Fibroblast of the aortic adventitia (primary cell): ENCODE measurements at regions not wholly inside any gene's neighbourhood (a gene's known extent, or its start where the extent isn't known, plus 50 kb on each side); places are given as distances from the start of the nearest gene placed in this dataset.

ENCODE experiments used
- DNase-seq: peaks from one replicate; pipeline ENCODE4 v3.0.0-alpha.2; 2010; ENCODE audit warnings: low read depth
- H3K4me3 ChIP-seq: 2 replicates; pipeline ENCODE4 v1.5.1; 2011; ENCODE audit warnings: low read depth, mild to moderate bottlenecking, control low read depth, low read length, moderate library complexity
- CTCF ChIP-seq: IDR thresholded peaks from 2 replicates; pipeline ENCODE4 v1.5.1; 2011; ENCODE audit warnings: mild to moderate bottlenecking, low read length, control low read depth, inconsistent platforms; ENCODE audit not compliant: insufficient read depth

- H3K4me3 ChIP-seq: no peak overlapping the region
- no peak for TF ChIP-seq CTCF
- DNase-seq: no peak
Measured at GRCh38 chr5:96157077-96157780, 195.6 kb upstream of the ELL2 start.

GRCh38 chr5:96155147-96155546, 193.5 kb upstream of the ELL2 start:
- DNase-seq: no peak
- H3K4me3 ChIP-seq: no peak overlapping the region
- TF ChIP-seq CTCF: no peak

- no peak overlapping the region for H3K4me3 ChIP-seq
- TF ChIP-seq CTCF: no peak
- no peak for DNase-seq
Measured at GRCh38 chr5:96151891-96152290, 190.2 kb upstream of the ELL2 start.

- DNase-seq: no peak
- no peak for TF ChIP-seq CTCF
- no peak overlapping the region for H3K4me3 ChIP-seq
Measured at GRCh38 chr5:96150007-96150406, 188.4 kb upstream of the ELL2 start.

GRCh38 chr5:96149546-96149945, 187.9 kb upstream of the ELL2 start:
- no peak overlapping the region for H3K4me3 ChIP-seq
- TF ChIP-seq CTCF: no peak
- peak; percentile 36 for DNase-seq

- TF ChIP-seq CTCF: no peak
- H3K4me3 ChIP-seq: no peak overlapping the region
- DNase-seq: no peak
Measured at GRCh38 chr5:96149021-96149420, 187.4 kb upstream of the ELL2 start.

GRCh38 chr5:96148376-96148775, 186.7 kb upstream of the ELL2 start:
- DNase-seq: no peak
- H3K4me3 ChIP-seq: no peak overlapping the region
- no peak for TF ChIP-seq CTCF
